ENCODE measurements at regions not wholly inside any gene's neighbourhood (a gene's known extent, or its start where the extent isn't known, plus 50 kb on each side); places are given as distances from the start of the nearest gene placed in this dataset.

GRCh38 chr2:128450211-128451024 lies 131.8 kb upstream of the HS6ST1 start:
- Mint-ChIP-seq H3K36me3 (ENCODE audit: low read depth) (no peaks in the 10 kb centered on the region), H3K4me3 (no peak overlapping the region), H3K9me3 (no peaks in the 10 kb centered on the region), H3K27me3 (peaks cover 12% of the 10 kb centered on the region), H3K4me1 (ENCODE audit: low read depth) (no peaks in the 10 kb centered on the region), H3K27ac (no peak overlapping the region)
- DNase-seq, result no peak

- Mint-ChIP-seq H3K36me3 (ENCODE audit: low read depth) (no peaks in the 10 kb centered on the region), H3K4me1 (ENCODE audit: low read depth) (no peaks in the 10 kb centered on the region), H3K27me3 (peaks cover 14% of the 10 kb centered on the region), H3K9me3 (no peaks in the 10 kb centered on the region), H3K27ac (no peak overlapping the region), H3K4me3 (no peak overlapping the region)
- DNase-seq, result no peak
These were observed 132.7 kb upstream of the HS6ST1 start for GRCh38 chr2:128451084-128452023.

GRCh38 chr2:128452024-128452411 lies 133.3 kb upstream of the HS6ST1 start:
- no peak overlapping the region for H3K4me3 Mint-ChIP-seq
- no peaks in the 10 kb centered on the region for H3K36me3 Mint-ChIP-seq (ENCODE audit: low read depth)
- no peaks in the 10 kb centered on the region for H3K9me3 Mint-ChIP-seq
- no peak overlapping the region for H3K27ac Mint-ChIP-seq
- H3K4me1 Mint-ChIP-seq (ENCODE audit: low read depth), result no peaks in the 10 kb centered on the region
- H3K27me3 Mint-ChIP-seq, result peaks cover 17% of the 10 kb centered on the region
- no peak for DNase-seq

DNA sequence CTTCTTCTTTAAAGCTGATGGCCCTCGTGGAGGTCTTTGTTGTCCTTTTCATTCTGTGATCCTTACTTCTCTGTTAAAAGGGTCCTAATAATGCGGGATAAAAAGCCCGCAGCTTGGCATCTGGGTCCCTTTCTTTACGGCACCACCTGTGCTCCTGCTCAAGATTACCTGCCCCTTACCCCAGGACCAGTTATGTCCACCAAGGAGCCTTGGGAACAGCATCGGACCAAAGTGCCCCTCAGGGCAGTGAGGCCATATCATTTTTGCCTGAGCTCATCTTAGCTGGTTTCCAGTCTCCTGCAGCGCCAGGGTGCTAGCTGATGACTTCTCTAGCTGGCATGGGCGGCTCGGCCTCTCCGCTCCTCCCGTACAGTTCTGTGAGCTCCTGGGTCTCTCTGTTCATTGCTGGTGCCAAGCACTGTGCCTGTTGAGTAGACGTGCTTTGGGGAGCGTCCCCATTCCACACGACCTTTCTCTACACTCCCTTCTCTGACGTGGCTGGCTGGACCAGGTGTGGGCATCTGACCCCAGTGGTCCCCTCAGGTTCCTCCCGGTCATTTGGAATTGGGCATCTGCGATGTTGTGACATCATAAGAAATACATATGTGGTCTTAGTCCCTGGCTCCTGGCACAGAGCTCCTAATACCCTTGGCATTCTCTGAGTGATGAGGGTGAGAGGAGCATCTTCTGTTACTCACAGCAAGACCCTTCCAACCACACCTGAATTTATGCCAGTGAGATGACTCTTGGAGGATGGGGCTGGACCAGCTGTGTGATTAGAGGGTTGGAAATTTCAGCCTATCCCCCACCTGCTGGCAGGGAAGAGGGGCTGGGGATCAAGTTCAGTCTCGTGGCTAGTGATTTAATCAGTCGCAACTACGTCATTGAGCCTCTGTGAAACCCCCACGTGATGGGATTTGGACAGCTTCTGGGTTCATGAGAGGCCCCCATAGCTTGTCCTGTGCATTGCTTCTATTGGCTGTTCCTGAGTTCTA lies 134.2 kb upstream of the HS6ST1 start:
- Mint-ChIP-seq H3K4me1 (ENCODE audit: low read depth) (no peaks in the 10 kb centered on the region), H3K4me3 (no peak overlapping the region), H3K27me3 (peaks cover 22% of the 10 kb centered on the region), H3K36me3 (ENCODE audit: low read depth) (no peaks in the 10 kb centered on the region), H3K9me3 (no peaks in the 10 kb centered on the region), H3K27ac (no peak overlapping the region)
- DNase-seq, result no peak

GRCh38 chr2:128454980-128455720 lies 136.5 kb upstream of the HS6ST1 start:
- no peak for DNase-seq
- no peak overlapping the region for H3K4me3 Mint-ChIP-seq
- H3K36me3 Mint-ChIP-seq (ENCODE audit: low read depth), result no peaks in the 10 kb centered on the region
- no peaks in the 10 kb centered on the region for H3K4me1 Mint-ChIP-seq (ENCODE audit: low read depth)
- no peak overlapping the region for H3K27ac Mint-ChIP-seq
- H3K27me3 Mint-ChIP-seq, result peaks cover 27% of the 10 kb centered on the region
- H3K9me3 Mint-ChIP-seq, result no peaks in the 10 kb centered on the region

- no peak for DNase-seq
- Mint-ChIP-seq H3K9me3 (no peaks in the 10 kb centered on the region), H3K27me3 (peaks cover 27% of the 10 kb centered on the region), H3K36me3 (ENCODE audit: low read depth) (no peaks in the 10 kb centered on the region), H3K27ac (no peak overlapping the region), H3K4me1 (ENCODE audit: low read depth) (no peaks in the 10 kb centered on the region), H3K4me3 (no peak overlapping the region)
These were observed 137.0 kb upstream of the HS6ST1 start for GRCh38 chr2:128455721-128456050.

- Mint-ChIP-seq H3K27ac (no peak overlapping the region), H3K4me3 (no peak overlapping the region), H3K36me3 (ENCODE audit: low read depth) (no peaks in the 10 kb centered on the region), H3K9me3 (no peaks in the 10 kb centered on the region), H3K27me3 (peaks cover 27% of the 10 kb centered on the region), H3K4me1 (ENCODE audit: low read depth) (no peaks in the 10 kb centered on the region)
- DNase-seq, result no peak
These were observed 137.6 kb upstream of the HS6ST1 start for GRCh38 chr2:128456281-128456680.

- no peak overlapping the region for H3K27ac Mint-ChIP-seq
- no peak overlapping the region for H3K4me3 Mint-ChIP-seq
- H3K9me3 Mint-ChIP-seq, result no peaks in the 10 kb centered on the region
- H3K4me1 Mint-ChIP-seq (ENCODE audit: low read depth), result no peaks in the 10 kb centered on the region
- DNase-seq, result no peak
- no peaks in the 10 kb centered on the region for H3K36me3 Mint-ChIP-seq (ENCODE audit: low read depth)
- H3K27me3 Mint-ChIP-seq, result peaks cover 22% of the 10 kb centered on the region
These were observed 138.4 kb upstream of the HS6ST1 start for GRCh38 chr2:128457006-128457604.

DNA sequence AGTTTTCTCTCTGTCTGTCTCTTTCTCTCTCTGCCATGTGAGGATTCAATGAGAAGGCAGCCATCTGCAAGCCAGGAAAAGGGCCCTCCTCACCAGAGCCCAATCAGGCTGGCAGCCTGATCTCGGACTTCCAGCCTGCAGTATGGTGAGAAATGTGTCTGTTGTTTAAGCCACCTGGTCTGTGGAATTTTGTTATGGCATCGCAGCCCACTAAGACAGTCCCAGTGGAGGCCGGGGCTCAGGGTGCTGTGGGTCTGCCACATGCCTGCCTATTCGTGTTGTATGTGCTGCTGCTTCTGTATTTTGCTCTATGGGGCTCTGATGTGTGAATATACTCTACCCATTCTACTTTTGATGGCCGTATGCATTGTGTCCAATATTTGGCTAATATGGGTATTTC lies 139.0 kb upstream of the HS6ST1 start:
- Mint-ChIP-seq H3K36me3 (ENCODE audit: low read depth) (no peaks in the 10 kb centered on the region), H3K27me3 (peaks cover 18% of the 10 kb centered on the region), H3K27ac (no peak overlapping the region), H3K4me1 (ENCODE audit: low read depth) (no peaks in the 10 kb centered on the region), H3K4me3 (no peak overlapping the region), H3K9me3 (no peaks in the 10 kb centered on the region)
- DNase-seq, result no peak

GRCh38 chr2:128458505-128458904 lies 139.8 kb upstream of the HS6ST1 start:
- H3K4me3 Mint-ChIP-seq, result no peak overlapping the region
- no peak for DNase-seq
- H3K4me1 Mint-ChIP-seq (ENCODE audit: low read depth), result no peaks in the 10 kb centered on the region
- H3K9me3 Mint-ChIP-seq, result no peaks in the 10 kb centered on the region
- H3K36me3 Mint-ChIP-seq (ENCODE audit: low read depth), result no peaks in the 10 kb centered on the region
- H3K27ac Mint-ChIP-seq, result no peak overlapping the region
- H3K27me3 Mint-ChIP-seq, result peaks cover 14% of the 10 kb centered on the region

DNA sequence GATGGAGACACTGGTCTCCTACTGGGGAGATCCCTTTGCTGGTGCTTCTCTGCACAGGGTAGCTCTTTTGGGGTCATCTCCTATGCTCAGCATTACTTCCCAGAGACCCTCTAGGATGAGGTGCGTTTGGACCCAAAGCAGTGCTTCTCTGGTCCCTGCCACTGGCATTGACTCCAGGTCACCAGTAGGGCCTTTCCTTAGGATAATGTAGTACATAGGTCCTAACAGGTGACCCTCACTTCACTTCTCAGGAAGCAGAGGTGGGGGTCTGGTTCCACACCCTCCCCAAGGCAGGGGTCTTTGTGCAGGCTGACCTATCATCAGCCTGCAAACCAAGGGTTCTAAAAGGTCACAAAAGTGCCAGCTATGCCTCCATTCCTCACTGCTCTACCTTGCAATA lies 145.8 kb upstream of the HS6ST1 start:
- Mint-ChIP-seq H3K36me3 (ENCODE audit: low read depth) (no peaks in the 10 kb centered on the region), H3K27ac (no peak overlapping the region), H3K9me3 (peaks cover 13% of the 10 kb centered on the region), H3K4me1 (ENCODE audit: low read depth) (no peaks in the 10 kb centered on the region), H3K4me3 (no peak overlapping the region), H3K27me3 (no peaks in the 10 kb centered on the region)
- DNase-seq, result no peak

DNA sequence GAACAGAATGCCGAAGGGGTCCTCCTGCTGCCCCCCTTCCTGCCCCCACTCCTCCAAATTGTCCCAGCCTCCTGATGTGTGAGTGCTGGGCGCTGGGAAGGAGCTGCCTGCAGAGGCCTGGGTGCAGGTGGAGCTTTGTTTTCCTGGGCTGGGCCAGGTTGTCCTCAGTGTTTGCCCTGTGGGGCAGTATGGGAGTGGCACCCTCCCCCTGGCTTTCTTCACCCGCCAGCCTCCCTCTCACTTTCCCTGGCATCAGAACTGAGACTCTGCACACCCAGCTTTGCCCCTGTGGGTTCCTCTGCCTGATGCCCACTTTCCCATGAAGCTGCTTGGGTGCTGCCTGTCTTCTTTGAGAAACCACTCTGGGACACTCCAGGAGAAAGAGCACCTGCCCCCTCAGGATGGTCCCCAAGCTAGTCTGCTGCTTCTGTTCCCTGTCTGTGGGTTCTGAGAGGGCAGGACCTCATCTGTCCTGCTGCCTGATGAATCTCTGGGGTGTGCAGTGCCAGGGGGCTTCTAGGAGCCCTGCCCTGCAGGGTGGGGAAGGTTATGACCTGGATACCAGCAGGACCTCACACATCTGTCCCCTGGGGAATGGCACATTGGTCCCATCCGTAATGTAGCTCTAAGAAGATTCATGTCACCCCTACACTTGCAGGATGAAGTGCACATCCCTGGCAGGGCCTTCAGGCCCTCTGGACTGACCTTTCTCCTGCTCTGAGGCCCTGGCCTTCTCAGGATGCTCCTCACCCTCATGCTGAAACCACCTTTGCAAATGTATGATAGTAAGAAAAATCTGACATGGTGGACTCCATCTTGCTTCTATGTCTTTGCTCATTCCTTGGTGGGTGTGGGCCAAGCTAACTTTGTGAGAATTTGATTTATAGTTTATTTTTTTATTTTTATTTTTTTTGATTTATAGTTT lies 146.8 kb upstream of the HS6ST1 start:
- H3K4me1 Mint-ChIP-seq (ENCODE audit: low read depth), result no peaks in the 10 kb centered on the region
- H3K27ac Mint-ChIP-seq, result no peak overlapping the region
- no peak overlapping the region for H3K4me3 Mint-ChIP-seq
- no peak for DNase-seq
- H3K27me3 Mint-ChIP-seq, result no peaks in the 10 kb centered on the region
- H3K9me3 Mint-ChIP-seq, result peaks cover 22% of the 10 kb centered on the region
- peaks cover 1% of the 10 kb centered on the region for H3K36me3 Mint-ChIP-seq (ENCODE audit: low read depth)

DNA sequence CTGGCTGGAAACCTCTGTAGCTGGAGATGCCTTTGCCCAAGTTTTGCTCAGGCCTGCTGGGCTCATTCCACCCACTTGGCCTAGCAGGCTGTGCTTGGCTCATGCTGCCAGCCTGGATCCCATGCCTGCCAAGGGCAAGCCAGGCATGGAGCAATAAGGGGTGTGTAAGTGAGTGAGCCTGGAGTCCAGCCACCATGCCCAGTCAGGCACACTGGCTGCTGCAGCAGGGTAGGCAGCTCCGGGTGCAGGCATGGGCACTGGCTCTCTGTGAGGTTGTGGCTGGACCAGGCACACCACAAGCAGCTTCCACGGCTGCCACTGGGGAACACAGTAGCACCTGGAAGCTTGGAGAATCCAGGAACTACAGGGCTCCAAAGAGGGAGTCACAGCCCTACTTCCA lies 147.7 kb upstream of the HS6ST1 start:
- H3K27ac Mint-ChIP-seq, result no peak overlapping the region
- H3K9me3 Mint-ChIP-seq, result peaks cover 25% of the 10 kb centered on the region
- peaks cover 2% of the 10 kb centered on the region for H3K27me3 Mint-ChIP-seq
- no peak for DNase-seq
- H3K4me1 Mint-ChIP-seq (ENCODE audit: low read depth), result no peaks in the 10 kb centered on the region
- no peak overlapping the region for H3K4me3 Mint-ChIP-seq
- H3K36me3 Mint-ChIP-seq (ENCODE audit: low read depth), result peaks cover 3% of the 10 kb centered on the region
